Liver (tissue), 3 donors: ENCODE measurements at regions not wholly inside any gene's neighbourhood (a gene's known extent, or its start where the extent isn't known, plus 50 kb on each side); places are given as distances from the start of the nearest gene placed in this dataset.
"Not testable (repeated sequence)": the region's sequence is repeated elsewhere in the genome, so short reads cannot be mapped to it uniquely, and the experiment has no call there.

Source experiments
- CTCF ChIP-seq: fragments of 150-350 bp; IDR thresholded peaks from 2 replicates; pipeline ENCODE4 v1.5.1; 2017; ENCODE audit warnings: improper control_type of control experiment, low read depth, low read length; ENCODE audit not compliant: missing input control
- EGR1 ChIP-seq, 2 donors: IDR thresholded peaks; 2 replicates each; pipeline ENCODE4 v1.6.1; 2016 to 2018; ENCODE audit warnings: antibody characterized with exemption in 2 of 2, low read depth in 2 of 2
- FOXA2 ChIP-seq: IDR thresholded peaks from 2 replicates; pipeline ENCODE4 v1.6.1; 2016; ENCODE audit warnings: antibody characterized with exemption
- HNF4A ChIP-seq, 2 donors: conservative IDR thresholded peaks; 2 replicates each; pipeline ENCODE4 v1.6.1; 2016; ENCODE audit warnings: antibody characterized with exemption in 2 of 2, mild to moderate bottlenecking in 2 of 2
- JUND ChIP-seq, 2 donors: IDR thresholded peaks; 2 replicates each; pipeline ENCODE4 v1.6.1; 2016; ENCODE audit warnings: antibody characterized with exemption in 2 of 2
- MAX ChIP-seq: IDR thresholded peaks from 2 replicates; pipeline ENCODE4 v1.6.1; 2016; ENCODE audit warnings: antibody characterized with exemption
- NR2F2 ChIP-seq: IDR thresholded peaks from 2 replicates; pipeline ENCODE4 v1.6.1; 2016; ENCODE audit warnings: antibody characterized with exemption
- REST ChIP-seq: IDR thresholded peaks from 2 replicates; pipeline ENCODE4 v1.6.1; 2016; ENCODE audit warnings: antibody characterized with exemption, mild to moderate bottlenecking
- SP1 ChIP-seq: IDR thresholded peaks from 2 replicates; pipeline ENCODE4 v1.6.1; 2018; ENCODE audit warnings: antibody characterized with exemption, mild to moderate bottlenecking
- TAF1 ChIP-seq: conservative IDR thresholded peaks from 2 replicates; pipeline ENCODE4 v1.6.1; 2016; ENCODE audit warnings: antibody characterized with exemption, mild to moderate bottlenecking
- YY1 ChIP-seq: IDR thresholded peaks from 2 replicates; pipeline ENCODE4 v1.6.1; 2016; ENCODE audit warnings: antibody characterized with exemption, mild to moderate bottlenecking
- ZBTB33 ChIP-seq: IDR thresholded peaks from 2 replicates; pipeline ENCODE4 v1.6.1; 2016; ENCODE audit warnings: antibody characterized with exemption
- donor health status: healthy.
- donor health status: healthy.

- TF ChIP-seq ZBTB33; CTCF; SP1; TAF1; REST; EGR1 (IDR thresholded peaks at IDR 0.05; ENCODE audit: low read depth in 2 of 2); HNF4A (conservative IDR thresholded peaks at IDR 0.05); FOXA2; JUND (IDR thresholded peaks at IDR 0.05); MAX; YY1; NR2F2: not testable (repeated sequence)
Observed at GRCh38 chr1:144040293-144040692, 68.5 kb upstream of the FAM72C start.
